ENCODE measurements at regions not wholly inside any gene's neighbourhood (a gene's known extent, or its start where the extent isn't known, plus 50 kb on each side); places are given as distances from the start of the nearest gene placed in this dataset.

- H3K4me3 Mint-ChIP-seq, result no peak overlapping the region
- DNase-seq (ENCODE audit: low spot score), result no peak
- H3K4me1 Mint-ChIP-seq, result peaks cover 12% of the 10 kb centered on the region
Observed at GRCh38 chr13:80555796-80556678, 215.1 kb upstream of the SPRY2 start.

More at GRCh38 chr13:80555796-80556678, 215.1 kb upstream of the SPRY2 start:
- Mint-ChIP-seq H3K36me3 (ENCODE audit: low read depth) (no peaks in the 10 kb centered on the region), H3K27me3 (ENCODE audit: insufficient read depth, low read depth, poor library complexity) (peaks cover 3% of the 10 kb centered on the region), H3K27ac (no peak overlapping the region), H3K9me3 (no peaks in the 10 kb centered on the region)
- no peaks in the 10 kb centered on the region for H3K27me3 ChIP-seq (ENCODE audit: insufficient read depth)
- no peak overlapping the region for H3K27ac ChIP-seq (ENCODE audit: low read depth)
- H3F3A ChIP-seq (replicated peaks; ENCODE audit: low read depth), result no peaks in the 10 kb centered on the region
- TF ChIP-seq REST (IDR thresholded peaks at IDR 0.05; ENCODE audit: unreplicated experiment) (no peak), ZNF331 (CRISPR knock-in tag; IDR thresholded peaks at IDR 0.05; ENCODE audit: low read depth) (no peak), POLR2AphosphoS5 (IDR thresholded peaks at IDR 0.05; ENCODE audit: low read depth) (no peak), EZH2phosphoT487 (IDR thresholded peaks at IDR 0.05; ENCODE audit: unreplicated experiment) (no peak), ZNF462 (CRISPR knock-in tag; IDR thresholded peaks at IDR 0.05) (no peak), JUNB (IDR thresholded peaks at IDR 0.05; ENCODE audit: unreplicated experiment) (no peak), ETS1 (IDR thresholded peaks at IDR 0.05) (no peak)
- no peak for ATAC-seq
- H3K4me1 ChIP-seq (ENCODE audit: insufficient read depth), result peaks cover 5% of the 10 kb centered on the region
- no peaks in the 10 kb centered on the region for H3K79me2 ChIP-seq (replicated peaks; ENCODE audit: insufficient read depth)
- H2AFZ ChIP-seq, result no peak overlapping the region
- H3K9me2 ChIP-seq (ENCODE audit: insufficient read depth), result no peaks in the 10 kb centered on the region
- H3K36me3 ChIP-seq (ENCODE audit: insufficient read depth), result no peaks in the 10 kb centered on the region
- H4K20me1 ChIP-seq (replicated peaks; ENCODE audit: insufficient read depth), result no peaks in the 10 kb centered on the region
- H3K4me2 ChIP-seq, result no peak overlapping the region
- no peak overlapping the region for H3K4me3 ChIP-seq
